ENCODE measurements at regions not wholly inside any gene's neighbourhood (a gene's known extent, or its start where the extent isn't known, plus 50 kb on each side); places are given as distances from the start of the nearest gene placed in this dataset.

DNA sequence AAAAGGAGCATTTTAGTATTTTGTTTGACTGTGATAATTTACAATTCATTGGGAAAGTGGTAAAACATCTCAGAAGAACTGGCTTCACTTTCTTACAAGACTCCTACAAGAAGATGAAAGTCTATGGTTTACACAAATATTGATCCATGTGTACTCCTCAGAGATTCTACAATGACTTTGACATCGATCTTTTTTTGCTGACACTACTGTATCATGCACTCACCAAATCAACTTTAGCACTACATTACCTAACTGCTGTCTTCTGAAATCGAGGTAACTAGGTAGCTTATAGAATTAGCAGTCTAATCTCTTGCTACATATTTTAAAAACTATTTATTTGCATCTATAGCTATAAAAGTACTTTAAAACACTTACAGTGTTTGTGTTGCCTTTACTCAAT lies 757.6 kb downstream of the TBL1XR1 start:
- intact Hi-C loops (cut with DNase I), result no loop called here
- no peaks in the 10 kb centered on the region for H3K4me1 ChIP-seq (ENCODE audit: control insufficient read depth in 1 of 2, insufficient read depth in 2 of 2, low read length in 2 of 2)
- H3K9me3 ChIP-seq (ENCODE audit: control insufficient read depth, low read length), result peaks cover 1% of the 10 kb centered on the region
- no peak for ATAC-seq (ENCODE audit: low FRiP score)
- H3K27me3 ChIP-seq (ENCODE audit: control insufficient read depth in 1 of 2, insufficient read depth in 2 of 2, low read length in 1 of 2), result no peaks in the 10 kb centered on the region
- DNase-seq, result no peak
- WGBS, 2 donors, result 75% methylated on average over 2 of the region's 2 CpGs
- H3K36me3 ChIP-seq (ENCODE audit: control insufficient read depth in 1 of 2, insufficient read depth in 2 of 2, low read length in 1 of 2), result no peaks in the 10 kb centered on the region
- H3K27ac ChIP-seq (ENCODE audit: low read depth in 1 of 2, low read length in 2 of 2), result no peak overlapping the region
- H3K4me3 ChIP-seq (ENCODE audit: low read length in 2 of 2), result no peak overlapping the region

DNA sequence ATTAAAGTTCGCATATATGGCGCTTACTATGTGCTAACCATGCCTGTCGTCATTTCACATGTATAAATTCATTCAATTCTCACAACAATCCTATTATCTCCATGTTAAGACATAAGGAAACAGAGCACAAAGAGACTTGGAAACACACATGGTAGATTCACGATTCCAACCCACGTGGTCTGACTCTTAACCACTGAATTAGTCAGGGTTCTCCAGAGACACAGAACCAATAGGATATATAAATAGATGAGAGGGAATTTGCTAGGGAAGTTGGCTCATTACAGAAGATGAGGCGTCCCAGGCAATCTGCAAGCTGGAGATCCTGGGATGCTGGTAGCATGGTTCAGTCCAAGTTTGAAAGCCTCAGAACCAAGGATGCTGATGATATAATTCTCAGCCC lies 765.3 kb downstream of the TBL1XR1 start:
- intact Hi-C loops (cut with DNase I), result no loop called here
- WGBS, 2 donors, result 76 to 82% methylated on average over 6 of the region's 6 CpGs
- H3K4me1 ChIP-seq (ENCODE audit: control insufficient read depth in 1 of 2, insufficient read depth in 2 of 2, low read length in 2 of 2), result no peaks in the 10 kb centered on the region
- no peak for ATAC-seq (ENCODE audit: low FRiP score)
- no peak for DNase-seq
- H3K4me3 ChIP-seq (ENCODE audit: low read length in 2 of 2), result no peak overlapping the region
- no peak overlapping the region for H3K27ac ChIP-seq (ENCODE audit: low read depth in 1 of 2, low read length in 2 of 2)
- no peaks in the 10 kb centered on the region for H3K36me3 ChIP-seq (ENCODE audit: control insufficient read depth in 1 of 2, insufficient read depth in 2 of 2, low read length in 1 of 2)
- H3K27me3 ChIP-seq (ENCODE audit: control insufficient read depth in 1 of 2, insufficient read depth in 2 of 2, low read length in 1 of 2), result no peaks in the 10 kb centered on the region
- no peaks in the 10 kb centered on the region for H3K9me3 ChIP-seq (ENCODE audit: control insufficient read depth, low read length)

DNA sequence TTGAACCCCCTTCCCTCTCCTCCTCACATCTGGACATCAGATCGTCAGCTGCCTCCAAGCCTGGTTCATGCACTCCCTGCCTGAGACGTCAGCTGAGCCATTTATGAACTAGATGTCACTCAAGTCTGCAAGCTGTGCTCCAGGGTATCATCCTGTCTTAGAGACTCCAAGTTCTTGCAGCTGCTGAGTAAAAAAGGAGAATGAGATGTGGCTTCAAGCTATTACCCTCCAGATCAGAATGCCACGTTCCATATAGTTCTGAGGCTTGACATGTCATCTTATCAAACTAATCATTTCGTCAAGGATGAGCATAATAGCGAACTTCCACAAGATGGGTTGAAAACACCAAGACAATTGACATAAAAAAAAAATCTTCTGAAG lies 766.3 kb downstream of the TBL1XR1 start:
- no peaks in the 10 kb centered on the region for H3K4me1 ChIP-seq (ENCODE audit: control insufficient read depth in 1 of 2, insufficient read depth in 2 of 2, low read length in 2 of 2)
- DNase-seq, result no peak
- no peak overlapping the region for H3K27ac ChIP-seq (ENCODE audit: low read depth in 1 of 2, low read length in 2 of 2)
- 61 to 67% methylated on average over 5 of the region's 5 CpGs for WGBS, 2 donors
- intact Hi-C loops (cut with DNase I), result no loop called here
- ATAC-seq (ENCODE audit: low FRiP score), result no peak
- no peak overlapping the region for H3K4me3 ChIP-seq (ENCODE audit: low read length in 2 of 2)
- no peaks in the 10 kb centered on the region for H3K9me3 ChIP-seq (ENCODE audit: control insufficient read depth, low read length)
- no peaks in the 10 kb centered on the region for H3K36me3 ChIP-seq (ENCODE audit: control insufficient read depth in 1 of 2, insufficient read depth in 2 of 2, low read length in 1 of 2)
- H3K27me3 ChIP-seq (ENCODE audit: control insufficient read depth in 1 of 2, insufficient read depth in 2 of 2, low read length in 1 of 2), result no peaks in the 10 kb centered on the region

DNA sequence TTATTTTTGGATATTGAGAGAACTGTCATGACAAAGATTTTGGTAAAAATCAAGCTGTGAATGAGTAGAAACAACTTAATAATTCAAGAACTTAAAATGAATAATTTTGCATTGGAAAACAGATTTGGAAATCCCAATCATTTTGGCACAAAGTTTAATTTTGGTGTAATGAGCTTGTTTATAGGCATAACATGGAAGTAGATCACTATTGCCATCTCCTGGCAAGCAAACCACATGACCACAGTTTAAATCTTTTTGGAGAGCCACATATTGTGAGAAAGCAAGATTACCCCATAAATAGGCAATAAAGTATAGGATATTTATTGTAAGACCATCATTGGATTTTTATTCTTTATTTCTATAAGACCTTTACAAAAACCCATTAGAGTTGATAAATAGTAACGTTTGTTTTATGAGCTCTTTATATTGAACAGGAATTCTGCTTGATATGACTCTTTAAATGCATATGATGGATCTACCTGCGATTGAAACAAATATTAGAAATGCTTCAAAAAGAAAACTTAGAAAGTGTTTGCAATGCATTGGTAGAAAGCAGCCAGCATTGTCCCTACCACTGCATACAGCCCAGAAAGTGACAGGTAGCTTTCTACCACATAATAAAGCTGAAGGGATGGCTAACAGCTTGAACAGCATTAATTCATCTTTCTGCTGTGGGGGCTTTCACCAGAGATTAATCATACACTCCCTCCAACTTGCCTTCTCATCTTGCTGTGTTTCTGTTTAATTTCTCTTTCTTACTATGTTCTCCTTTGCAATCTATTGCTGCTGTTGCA lies 766.8 kb downstream of the TBL1XR1 start:
- Histone ChIP-seq H3K9me3 (ENCODE audit: control insufficient read depth, low read length) (no peaks in the 10 kb centered on the region), H3K4me1 (ENCODE audit: control insufficient read depth in 1 of 2, insufficient read depth in 2 of 2, low read length in 2 of 2) (no peaks in the 10 kb centered on the region), H3K27ac (ENCODE audit: low read depth in 1 of 2, low read length in 2 of 2) (no peak overlapping the region), H3K36me3 (ENCODE audit: control insufficient read depth in 1 of 2, insufficient read depth in 2 of 2, low read length in 1 of 2) (no peaks in the 10 kb centered on the region), H3K27me3 (ENCODE audit: control insufficient read depth in 1 of 2, insufficient read depth in 2 of 2, low read length in 1 of 2) (no peaks in the 10 kb centered on the region), H3K4me3 (ENCODE audit: low read length in 2 of 2) (no peak overlapping the region)
- WGBS, 2 donors, result 55 to 59% methylated on average over 2 of the region's 2 CpGs
- intact Hi-C loops (cut with DNase I), result no loop called here
- ATAC-seq (ENCODE audit: low FRiP score) (no peak), DNase-seq (no peak)

DNA sequence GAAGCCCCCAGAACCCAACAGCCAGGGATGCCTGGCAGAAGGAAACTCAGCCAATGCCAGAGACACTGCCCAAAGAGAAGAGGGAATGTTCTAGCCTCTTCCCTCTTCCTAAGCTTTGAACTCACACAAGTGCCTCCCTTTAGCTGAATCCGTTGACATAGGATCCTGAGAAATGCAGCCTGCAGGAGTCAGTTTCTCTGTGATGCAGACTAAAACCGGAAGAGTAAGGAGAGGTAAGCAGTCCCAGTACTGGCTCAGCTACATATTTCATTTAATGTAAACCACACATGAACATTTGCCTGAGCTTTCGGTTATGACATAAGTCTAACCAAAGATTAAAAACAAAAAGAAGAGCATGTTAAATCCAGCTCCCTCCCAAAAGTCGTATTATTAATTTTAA lies 768.7 kb downstream of the TBL1XR1 start:
- no peaks in the 10 kb centered on the region for H3K9me3 ChIP-seq (ENCODE audit: control insufficient read depth, low read length)
- ATAC-seq (ENCODE audit: low FRiP score), result no peak
- 66 to 84% methylated on average over 4 of the region's 4 CpGs for WGBS, 2 donors

DNA sequence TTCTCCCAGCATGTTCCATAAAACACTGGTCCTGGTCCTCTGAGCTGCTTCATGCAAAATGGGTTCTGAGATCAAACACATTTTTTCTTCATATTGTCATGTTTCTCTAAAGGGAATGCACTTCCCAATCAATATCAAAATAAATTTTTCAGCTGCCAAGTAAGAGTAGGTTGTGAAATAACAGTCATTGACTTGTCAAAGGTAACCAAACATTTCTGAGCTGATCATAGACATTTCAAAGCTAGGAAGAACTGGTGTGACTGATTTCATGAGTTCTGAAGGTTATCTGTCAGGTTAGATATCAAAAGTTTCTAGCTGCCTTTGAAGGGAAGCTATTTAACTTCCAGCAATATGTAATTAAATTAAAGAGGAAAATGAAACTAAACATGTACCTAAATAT lies 770.9 kb downstream of the TBL1XR1 start:
- Histone ChIP-seq H3K27me3 (ENCODE audit: control insufficient read depth in 1 of 2, insufficient read depth in 2 of 2, low read length in 1 of 2) (no peaks in the 10 kb centered on the region), H3K4me3 (ENCODE audit: low read length in 2 of 2) (no peak overlapping the region), H3K36me3 (ENCODE audit: control insufficient read depth in 1 of 2, insufficient read depth in 2 of 2, low read length in 1 of 2) (no peaks in the 10 kb centered on the region), H3K27ac (ENCODE audit: low read depth in 1 of 2, low read length in 2 of 2) (no peak overlapping the region), H3K4me1 (ENCODE audit: control insufficient read depth in 1 of 2, insufficient read depth in 2 of 2, low read length in 2 of 2) (no peaks in the 10 kb centered on the region), H3K9me3 (ENCODE audit: control insufficient read depth, low read length) (no peaks in the 10 kb centered on the region)
- ATAC-seq (ENCODE audit: low FRiP score) (no peak), DNase-seq (no peak)
- intact Hi-C loops (cut with DNase I), result no loop called here

More for the DNA sequence above, 768.7 kb downstream of the TBL1XR1 start:
- H3K4me1 ChIP-seq (ENCODE audit: control insufficient read depth in 1 of 2, insufficient read depth in 2 of 2, low read length in 2 of 2), result no peaks in the 10 kb centered on the region
- H3K27me3 ChIP-seq (ENCODE audit: control insufficient read depth in 1 of 2, insufficient read depth in 2 of 2, low read length in 1 of 2), result no peaks in the 10 kb centered on the region
- H3K36me3 ChIP-seq (ENCODE audit: control insufficient read depth in 1 of 2, insufficient read depth in 2 of 2, low read length in 1 of 2), result no peaks in the 10 kb centered on the region
- DNase-seq, result no peak
- H3K4me3 ChIP-seq (ENCODE audit: low read length in 2 of 2), result no peak overlapping the region
- intact Hi-C loops (cut with DNase I), result no loop called here
- no peak overlapping the region for H3K27ac ChIP-seq (ENCODE audit: low read depth in 1 of 2, low read length in 2 of 2)

DNA sequence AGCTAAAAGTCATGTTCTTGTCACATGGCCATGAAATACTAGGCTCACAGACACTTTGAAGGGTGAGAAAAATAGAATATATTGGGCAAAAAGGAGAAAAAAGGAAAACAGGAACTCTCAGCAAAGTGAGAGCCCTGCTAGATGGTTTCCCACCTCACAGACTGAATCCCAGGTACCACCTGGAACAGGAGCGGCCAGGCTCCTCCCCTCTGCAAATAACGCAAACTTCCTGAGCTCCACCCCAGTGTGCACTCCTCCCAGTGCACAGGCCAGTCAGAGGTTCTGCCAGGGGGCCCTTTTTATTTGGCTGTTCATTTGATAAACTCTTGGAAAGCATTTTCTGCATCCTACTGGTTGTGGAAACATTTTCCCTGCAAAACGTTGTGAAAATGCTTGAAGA lies 780.4 kb downstream of the TBL1XR1 start:
- ATAC-seq (ENCODE audit: low FRiP score) (no peak), DNase-seq (no peak)
- Histone ChIP-seq H3K9me3 (ENCODE audit: control insufficient read depth, low read length) (no peaks in the 10 kb centered on the region), H3K36me3 (ENCODE audit: control insufficient read depth in 1 of 2, insufficient read depth in 2 of 2, low read length in 1 of 2) (no peaks in the 10 kb centered on the region), H3K4me3 (ENCODE audit: low read length in 2 of 2) (no peak overlapping the region), H3K4me1 (ENCODE audit: control insufficient read depth in 1 of 2, insufficient read depth in 2 of 2, low read length in 2 of 2) (no peaks in the 10 kb centered on the region), H3K27ac (ENCODE audit: low read depth in 1 of 2, low read length in 2 of 2) (no peak overlapping the region), H3K27me3 (ENCODE audit: control insufficient read depth in 1 of 2, insufficient read depth in 2 of 2, low read length in 1 of 2) (no peaks in the 10 kb centered on the region)
- intact Hi-C loops (cut with DNase I), result no loop called here
- WGBS, 2 donors, result 63 to 74% methylated on average over 3 of the region's 3 CpGs

DNA sequence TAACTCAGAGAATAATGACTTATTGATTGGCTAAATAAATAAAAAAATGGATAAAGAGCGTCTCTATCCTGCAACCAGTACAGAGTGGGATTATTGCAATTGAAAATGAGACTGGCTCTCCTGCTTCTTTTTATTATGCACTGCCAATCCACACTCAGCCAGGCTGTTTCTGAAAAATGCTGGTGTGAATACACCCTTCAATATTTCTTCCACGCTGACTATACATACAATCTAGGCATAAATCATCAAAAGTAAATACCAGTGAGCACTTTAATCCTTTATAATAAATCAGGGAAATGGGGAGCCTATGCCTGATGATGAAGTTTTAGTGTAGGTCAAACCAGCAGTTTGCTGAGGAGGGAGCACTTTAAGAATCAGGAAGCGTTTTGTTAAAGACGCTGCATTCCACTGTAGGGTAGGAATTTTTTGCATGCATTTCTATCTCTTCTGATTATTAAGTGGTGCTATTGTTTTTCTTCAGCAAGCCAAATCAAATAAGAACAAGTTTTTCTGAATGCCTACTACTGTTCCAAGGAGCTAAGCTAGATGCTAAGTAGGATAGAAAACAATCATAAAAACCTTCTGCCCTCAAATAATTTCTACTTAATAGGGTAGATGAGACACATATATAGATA lies 781.5 kb downstream of the TBL1XR1 start:
- no peak overlapping the region for H3K4me3 ChIP-seq (ENCODE audit: low read length in 2 of 2)
- ATAC-seq (ENCODE audit: low FRiP score) (no peak), DNase-seq (no peak)
- no peaks in the 10 kb centered on the region for H3K9me3 ChIP-seq (ENCODE audit: control insufficient read depth, low read length)
- no peak overlapping the region for H3K27ac ChIP-seq (ENCODE audit: low read depth in 1 of 2, low read length in 2 of 2)
- no peaks in the 10 kb centered on the region for H3K36me3 ChIP-seq (ENCODE audit: control insufficient read depth in 1 of 2, insufficient read depth in 2 of 2, low read length in 1 of 2)
- H3K4me1 ChIP-seq (ENCODE audit: control insufficient read depth in 1 of 2, insufficient read depth in 2 of 2, low read length in 2 of 2), result no peaks in the 10 kb centered on the region
- WGBS, 2 donors, result 43 to 47% methylated on average over 4 of the region's 4 CpGs
- intact Hi-C loops (cut with DNase I), result no loop called here
- no peaks in the 10 kb centered on the region for H3K27me3 ChIP-seq (ENCODE audit: control insufficient read depth in 1 of 2, insufficient read depth in 2 of 2, low read length in 1 of 2)

DNA sequence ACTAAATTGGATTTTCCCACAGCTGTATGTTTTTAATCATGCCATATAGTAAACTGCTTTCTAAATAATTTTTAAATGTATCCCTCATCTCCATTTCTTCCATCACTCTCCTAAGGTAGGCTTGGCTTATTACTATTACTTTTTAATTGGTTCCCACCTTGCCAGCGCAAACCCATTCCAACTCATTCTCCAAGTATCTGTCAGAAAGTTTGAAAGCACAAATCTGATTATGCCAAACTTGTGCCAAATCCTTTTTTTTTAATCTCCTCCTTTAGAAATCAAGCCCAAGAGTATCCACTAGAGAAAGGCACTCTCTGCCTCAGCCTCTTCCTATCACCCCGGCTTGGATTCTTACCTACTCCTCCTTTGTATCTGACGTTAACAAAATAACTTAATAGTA lies 784.5 kb downstream of the TBL1XR1 start:
- DNase-seq (no peak), ATAC-seq (ENCODE audit: low FRiP score) (no peak)
- H3K9me3 ChIP-seq (ENCODE audit: control insufficient read depth, low read length), result no peaks in the 10 kb centered on the region
- no peak overlapping the region for H3K27ac ChIP-seq (ENCODE audit: low read depth in 1 of 2, low read length in 2 of 2)
- H3K27me3 ChIP-seq (ENCODE audit: control insufficient read depth in 1 of 2, insufficient read depth in 2 of 2, low read length in 1 of 2), result no peaks in the 10 kb centered on the region
- H3K4me3 ChIP-seq (ENCODE audit: low read length in 2 of 2), result no peak overlapping the region
- no peaks in the 10 kb centered on the region for H3K4me1 ChIP-seq (ENCODE audit: control insufficient read depth in 1 of 2, insufficient read depth in 2 of 2, low read length in 2 of 2)
- intact Hi-C loops (cut with DNase I), result no loop called here
- 93 to 94% methylated on average over 3 of the region's 3 CpGs for WGBS, 2 donors
- no peaks in the 10 kb centered on the region for H3K36me3 ChIP-seq (ENCODE audit: control insufficient read depth in 1 of 2, insufficient read depth in 2 of 2, low read length in 1 of 2)

Data from aorta (tissue), 5 donors.